Endothelial cell (in vitro differentiated cells): ENCODE measurements at regions not wholly inside any gene's neighbourhood (a gene's known extent, or its start where the extent isn't known, plus 50 kb on each side); places are given as distances from the start of the nearest gene placed in this dataset.

Experiments used
- DNase-seq: peaks from one replicate; pipeline ENCODE4 v3.0.0; 2021; ENCODE audit warnings: low spot score
- H3K27ac Mint-ChIP-seq: one replicate; pipeline ENCODE4 v1.8.0; 2021; ENCODE audit warnings: mixed read lengths, inconsistent platforms; ENCODE audit not compliant: unreplicated experiment
- H3K27me3 Mint-ChIP-seq: one replicate; pipeline ENCODE4 v1.8.0; 2021; ENCODE audit warnings: mild to moderate bottlenecking, moderate library complexity, mixed read lengths, inconsistent platforms; ENCODE audit not compliant: unreplicated experiment
- H3K36me3 Mint-ChIP-seq: one replicate; pipeline ENCODE4 v1.8.0; 2021; ENCODE audit warnings: mild to moderate bottlenecking, low read depth, mixed read lengths, inconsistent platforms; ENCODE audit not compliant: unreplicated experiment
- H3K4me1 Mint-ChIP-seq: one replicate; pipeline ENCODE4 v1.8.0; 2021; ENCODE audit warnings: mild to moderate bottlenecking, mixed read lengths, inconsistent platforms; ENCODE audit not compliant: unreplicated experiment
- H3K4me3 Mint-ChIP-seq: one replicate; pipeline ENCODE4 v1.8.0; 2021; ENCODE audit warnings: mild to moderate bottlenecking, mixed read lengths, inconsistent platforms; ENCODE audit not compliant: unreplicated experiment
- H3K9me3 Mint-ChIP-seq: one replicate; pipeline ENCODE4 v1.8.0; 2021; ENCODE audit warnings: mixed read lengths, inconsistent platforms; ENCODE audit not compliant: unreplicated experiment
- CTCF ChIP-seq: fragments of 200-600 bp; sonication (generic); IDR thresholded peaks from one replicate; pipeline ENCODE4 v1.5.0; 2021; ENCODE audit warnings: antibody characterized with exemption; ENCODE audit not compliant: unreplicated experiment

GRCh38 chrX:42119076-42119475 lies 195.7 kb upstream of the CASK start:
- peak overlapping the region; percentile 38 for H3K27ac Mint-ChIP-seq
- no peak for TF ChIP-seq CTCF
- H3K9me3 Mint-ChIP-seq: no peaks in the 10 kb centered on the region
- H3K4me1 Mint-ChIP-seq: peaks cover 3% of the 10 kb centered on the region
- peaks cover 1% of the 10 kb centered on the region for H3K36me3 Mint-ChIP-seq
- DNase-seq: no peak
- H3K27me3 Mint-ChIP-seq: no peaks in the 10 kb centered on the region
- no peak overlapping the region for H3K4me3 Mint-ChIP-seq

- Mint-ChIP-seq H3K27me3 (no peaks in the 10 kb centered on the region), H3K9me3 (no peaks in the 10 kb centered on the region), H3K27ac (no peak overlapping the region), H3K4me3 (no peak overlapping the region), H3K4me1 (peaks cover 3% of the 10 kb centered on the region), H3K36me3 (peaks cover 4% of the 10 kb centered on the region)
- no peak for DNase-seq
- TF ChIP-seq CTCF: no peak
These were observed 194.0 kb upstream of the CASK start for GRCh38 chrX:42117318-42117717.

GRCh38 chrX:42109428-42109827 lies 186.1 kb upstream of the CASK start:
- Mint-ChIP-seq H3K4me3 (no peak overlapping the region), H3K9me3 (no peaks in the 10 kb centered on the region), H3K36me3 (peaks cover 4% of the 10 kb centered on the region), H3K4me1 (no peaks in the 10 kb centered on the region), H3K27ac (no peak overlapping the region), H3K27me3 (peaks cover 2% of the 10 kb centered on the region)
- TF ChIP-seq CTCF: no peak
- no peak for DNase-seq

- Mint-ChIP-seq H3K36me3 (no peaks in the 10 kb centered on the region), H3K9me3 (no peaks in the 10 kb centered on the region), H3K4me3 (no peak overlapping the region), H3K27ac (no peak overlapping the region), H3K4me1 (no peaks in the 10 kb centered on the region), H3K27me3 (peaks cover 2% of the 10 kb centered on the region)
- TF ChIP-seq CTCF: no peak
- DNase-seq: no peak
These were observed 184.4 kb upstream of the CASK start for GRCh38 chrX:42107495-42108488.

GRCh38 chrX:42106556-42106955 lies 183.2 kb upstream of the CASK start:
- no peak for TF ChIP-seq CTCF
- no peaks in the 10 kb centered on the region for H3K9me3 Mint-ChIP-seq
- no peak overlapping the region for H3K27ac Mint-ChIP-seq
- H3K36me3 Mint-ChIP-seq: no peaks in the 10 kb centered on the region
- DNase-seq: no peak
- H3K27me3 Mint-ChIP-seq: peaks cover 4% of the 10 kb centered on the region
- no peak overlapping the region for H3K4me3 Mint-ChIP-seq
- no peaks in the 10 kb centered on the region for H3K4me1 Mint-ChIP-seq
